ENCODE measurements at regions not wholly inside any gene's neighbourhood (a gene's known extent, or its start where the extent isn't known, plus 50 kb on each side); places are given as distances from the start of the nearest gene placed in this dataset.
"Not testable (repeated sequence)": the region's sequence is repeated elsewhere in the genome, so short reads cannot be mapped to it uniquely, and the experiment has no call there.

DNA sequence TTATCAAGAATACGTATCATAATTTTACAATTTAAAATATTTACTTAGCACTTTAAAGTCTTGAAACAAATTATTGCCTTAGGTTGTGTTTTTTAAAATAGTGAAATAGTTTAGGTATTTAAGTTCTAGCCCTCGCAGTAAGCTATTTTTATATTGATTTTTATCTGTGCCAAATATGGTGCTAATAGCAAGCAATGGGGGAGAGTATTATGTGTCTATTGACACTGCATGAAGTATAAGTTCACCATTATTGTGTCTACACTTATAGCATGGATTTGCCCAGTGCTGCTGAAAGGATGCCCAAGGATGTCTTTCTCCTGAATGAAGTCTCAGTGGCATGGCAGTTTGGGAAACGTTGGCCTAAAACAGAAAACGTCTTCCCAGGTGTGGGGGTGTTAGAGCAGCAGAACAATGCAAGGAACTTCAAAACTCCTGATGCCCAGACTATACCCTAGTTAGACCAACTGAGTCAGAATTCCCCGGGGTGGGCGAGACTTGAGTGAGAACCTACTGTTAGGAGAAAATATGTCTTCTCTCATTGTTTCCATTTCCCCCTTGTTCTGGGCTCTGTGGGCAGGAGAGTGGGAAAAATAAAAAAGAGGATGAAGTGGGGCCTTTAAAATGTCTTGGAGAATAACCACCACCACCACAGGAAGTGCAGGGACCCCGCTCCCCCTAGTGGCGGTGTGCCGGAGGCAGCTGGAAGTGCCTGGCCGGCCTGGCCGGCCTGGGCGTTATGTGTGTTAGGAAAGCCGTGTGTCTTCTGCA lies 104.2 kb upstream of the SLC7A14 start:
- TF ChIP-seq, protein P1, sequence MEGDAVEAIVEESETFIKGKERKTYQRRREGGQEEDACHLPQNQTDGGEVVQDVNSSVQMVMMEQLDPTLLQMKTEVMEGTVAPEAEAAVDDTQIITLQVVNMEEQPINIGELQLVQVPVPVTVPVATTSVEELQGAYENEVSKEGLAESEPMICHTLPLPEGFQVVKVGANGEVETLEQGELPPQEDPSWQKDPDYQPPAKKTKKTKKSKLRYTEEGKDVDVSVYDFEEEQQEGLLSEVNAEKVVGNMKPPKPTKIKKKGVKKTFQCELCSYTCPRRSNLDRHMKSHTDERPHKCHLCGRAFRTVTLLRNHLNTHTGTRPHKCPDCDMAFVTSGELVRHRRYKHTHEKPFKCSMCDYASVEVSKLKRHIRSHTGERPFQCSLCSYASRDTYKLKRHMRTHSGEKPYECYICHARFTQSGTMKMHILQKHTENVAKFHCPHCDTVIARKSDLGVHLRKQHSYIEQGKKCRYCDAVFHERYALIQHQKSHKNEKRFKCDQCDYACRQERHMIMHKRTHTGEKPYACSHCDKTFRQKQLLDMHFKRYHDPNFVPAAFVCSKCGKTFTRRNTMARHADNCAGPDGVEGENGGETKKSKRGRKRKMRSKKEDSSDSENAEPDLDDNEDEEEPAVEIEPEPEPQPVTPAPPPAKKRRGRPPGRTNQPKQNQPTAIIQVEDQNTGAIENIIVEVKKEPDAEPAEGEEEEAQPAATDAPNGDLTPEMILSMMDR (IDR thresholded peaks at IDR 0.05; ENCODE audit: low read depth, low read length) = peak; percentile 95
- Histone ChIP-seq H3K27me3 (no peaks in the 10 kb centered on the region), H3K4me3 (ENCODE audit: low read depth, low read length) (no peak overlapping the region), H3K36me3 (no peaks in the 10 kb centered on the region), H3K4me1 (peaks cover 17% of the 10 kb centered on the region), H3K9me3 (no peaks in the 10 kb centered on the region)
- DNase-seq = peak; percentile 88

DNA sequence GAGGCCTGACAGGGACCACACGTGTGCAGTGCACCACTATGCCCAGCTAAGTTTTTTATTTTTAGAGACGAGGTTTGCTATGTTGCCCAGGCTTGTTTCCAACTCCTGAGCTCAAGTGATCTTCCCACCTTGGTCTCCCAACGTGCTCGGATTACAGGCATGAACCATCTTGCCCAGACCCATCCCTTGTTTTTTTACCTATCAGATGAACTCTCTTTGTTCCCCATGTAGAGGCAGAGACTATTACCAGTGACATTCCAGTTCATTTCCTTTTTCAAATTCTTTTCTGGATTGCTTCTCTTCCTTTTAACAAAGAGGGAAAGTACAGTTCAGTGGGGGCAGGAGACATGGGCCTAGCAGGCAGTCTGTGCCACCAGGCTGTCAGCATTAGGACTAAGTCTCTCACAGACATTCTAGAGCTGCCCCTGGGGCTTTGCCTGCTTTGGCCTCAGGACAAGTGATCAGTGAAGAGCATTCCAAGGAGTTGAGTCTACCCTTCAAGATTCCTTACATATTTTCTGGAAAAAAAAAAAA lies 103.5 kb upstream of the SLC7A14 start:
- Histone ChIP-seq H3K27me3 (no peaks in the 10 kb centered on the region), H3K4me3 (ENCODE audit: low read depth, low read length) (no peak overlapping the region), H3K36me3 (no peaks in the 10 kb centered on the region), H3K4me1 (peaks cover 17% of the 10 kb centered on the region), H3K9me3 (no peaks in the 10 kb centered on the region)
- no peak for DNase-seq
- TF ChIP-seq, protein P1 (IDR thresholded peaks at IDR 0.05; ENCODE audit: low read depth, low read length) = no peak

DNA sequence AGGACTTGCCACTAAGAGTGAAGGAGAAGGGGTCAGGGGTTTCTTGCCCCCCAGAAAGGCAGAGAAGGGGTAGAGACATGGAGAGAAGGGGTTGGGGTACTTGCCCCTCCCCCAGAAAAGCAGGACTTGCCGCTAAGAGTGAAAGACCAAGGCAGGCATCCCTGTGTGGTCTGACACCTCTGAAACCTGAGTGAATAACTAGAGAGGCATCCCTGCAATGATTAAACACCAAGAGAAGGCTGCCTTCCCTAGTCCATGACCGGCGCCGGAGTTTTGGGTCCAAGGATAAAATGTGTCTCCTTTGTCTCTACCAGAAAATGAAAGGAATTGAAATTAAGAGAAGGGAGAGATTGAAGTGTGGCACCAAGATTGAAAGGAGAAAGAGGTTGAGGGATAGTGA lies 102.3 kb upstream of the SLC7A14 start:
- not testable (repeated sequence) for H3K9me3 ChIP-seq; H3K36me3 ChIP-seq; H3K4me1 ChIP-seq; H3K27me3 ChIP-seq; H3K4me3 ChIP-seq (ENCODE audit: low read depth, low read length); DNase-seq

DNA sequence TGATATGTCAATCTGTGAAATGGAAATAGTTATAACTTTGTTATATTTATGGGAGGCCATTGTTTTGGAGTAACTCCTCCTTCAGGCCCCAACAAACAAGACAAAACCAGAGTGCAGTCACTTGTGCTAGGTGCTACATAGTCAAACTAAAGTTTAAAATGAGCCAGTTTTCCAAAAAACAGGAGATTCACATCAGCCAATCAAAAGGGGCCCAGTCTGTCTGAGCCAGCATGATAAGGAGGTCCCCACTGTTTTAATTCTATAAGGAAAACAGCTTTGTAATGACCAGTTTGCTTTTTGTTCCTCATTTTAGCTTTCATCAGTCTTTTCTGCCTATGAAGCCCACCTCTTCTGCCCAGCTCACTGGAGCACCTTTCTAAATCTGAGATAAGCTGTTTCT lies 94.7 kb upstream of the SLC7A14 start:
- TF ChIP-seq, protein P1 (IDR thresholded peaks at IDR 0.05; ENCODE audit: low read depth, low read length) = no peak
- DNase-seq = no peak
- Histone ChIP-seq H3K4me3 (ENCODE audit: low read depth, low read length) (no peak overlapping the region), H3K9me3 (no peaks in the 10 kb centered on the region), H3K4me1 (no peaks in the 10 kb centered on the region), H3K36me3 (no peaks in the 10 kb centered on the region), H3K27me3 (no peaks in the 10 kb centered on the region)

DNA sequence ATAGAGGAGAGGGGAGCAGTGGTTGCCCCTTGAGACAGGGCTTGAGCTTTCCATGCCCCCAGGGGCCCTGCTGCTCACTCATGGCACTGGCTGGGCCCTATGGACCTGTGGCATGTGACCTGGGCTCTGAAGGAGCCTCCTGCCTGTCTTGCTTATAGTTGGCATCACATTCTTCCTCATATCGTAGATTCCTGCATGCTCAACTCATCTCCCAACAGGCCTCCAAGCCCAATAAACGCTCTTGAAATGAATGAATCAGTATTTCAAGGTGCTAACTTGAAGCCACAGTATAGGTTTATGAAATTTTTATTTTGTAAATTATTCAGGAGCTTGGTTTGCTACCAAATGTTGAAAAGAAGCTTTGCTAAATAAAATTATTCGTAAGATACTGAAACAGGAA lies 93.3 kb upstream of the SLC7A14 start:
- Histone ChIP-seq H3K4me3 (ENCODE audit: low read depth, low read length) (no peak overlapping the region), H3K4me1 (no peaks in the 10 kb centered on the region), H3K9me3 (no peaks in the 10 kb centered on the region), H3K27me3 (no peaks in the 10 kb centered on the region), H3K36me3 (no peaks in the 10 kb centered on the region)
- DNase-seq = no peak
- TF ChIP-seq, protein P1 (IDR thresholded peaks at IDR 0.05; ENCODE audit: low read depth, low read length) = no peak

DNA sequence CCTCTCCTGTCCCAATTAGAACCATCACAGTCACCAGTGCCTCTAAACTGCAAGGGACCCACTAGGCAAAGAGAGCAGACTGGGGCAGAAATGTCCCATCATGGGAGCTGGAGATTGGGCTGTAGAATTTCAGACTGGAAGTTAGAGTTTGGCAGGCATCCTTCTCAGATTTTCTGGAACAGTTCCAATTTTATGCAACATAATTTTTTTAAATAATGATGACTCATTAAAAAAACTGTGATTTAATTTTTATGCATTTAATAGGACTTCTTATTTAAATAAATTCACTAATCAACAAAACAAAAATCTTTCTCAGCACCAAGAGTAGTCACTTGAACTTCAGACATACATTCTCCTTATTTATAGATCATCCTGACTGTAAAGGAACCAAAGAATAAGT lies 84.6 kb upstream of the SLC7A14 start:
- Histone ChIP-seq H3K9me3 (no peaks in the 10 kb centered on the region; the same call in 1 of the 2 replicates), H3K36me3 (no peaks in the 10 kb centered on the region), H3K4me3 (ENCODE audit: low read depth, low read length) (no peak overlapping the region), H3K27me3 (no peaks in the 10 kb centered on the region), H3K4me1 (no peaks in the 10 kb centered on the region)
- no peak for DNase-seq
- TF ChIP-seq, protein P1 (IDR thresholded peaks at IDR 0.05; ENCODE audit: low read depth, low read length) = no peak

DNA sequence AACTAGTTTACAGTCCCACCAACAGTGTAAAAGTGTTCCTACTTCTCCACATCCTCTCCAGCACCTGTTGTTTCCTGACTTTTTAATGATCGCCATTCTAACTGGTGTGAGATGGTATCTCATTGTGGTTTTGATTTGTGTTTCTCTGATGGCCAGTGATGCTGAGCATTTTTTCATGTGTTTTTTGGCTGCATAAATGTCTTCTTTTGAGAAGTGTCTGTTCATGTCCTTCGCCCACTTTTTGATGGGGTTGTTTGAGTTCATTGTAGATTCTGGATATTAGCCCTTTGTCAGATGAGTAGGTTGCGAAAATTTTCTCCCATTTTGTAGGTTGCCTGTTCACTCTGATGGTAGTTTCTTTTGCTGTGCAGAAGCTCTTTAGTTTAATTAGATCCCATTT lies 77.1 kb upstream of the SLC7A14 start:
- DNase-seq; H3K4me3 ChIP-seq (ENCODE audit: low read depth, low read length); H3K4me1 ChIP-seq; H3K9me3 ChIP-seq; H3K27me3 ChIP-seq; H3K36me3 ChIP-seq: not testable (repeated sequence)
